ENCODE measurements at regions not wholly inside any gene's neighbourhood (a gene's known extent, or its start where the extent isn't known, plus 50 kb on each side); places are given as distances from the start of the nearest gene placed in this dataset.

GRCh38 chr4:95957759-95958158 lies 117.9 kb downstream of the PDHA2 start:
- TF ChIP-seq, protein P1, sequence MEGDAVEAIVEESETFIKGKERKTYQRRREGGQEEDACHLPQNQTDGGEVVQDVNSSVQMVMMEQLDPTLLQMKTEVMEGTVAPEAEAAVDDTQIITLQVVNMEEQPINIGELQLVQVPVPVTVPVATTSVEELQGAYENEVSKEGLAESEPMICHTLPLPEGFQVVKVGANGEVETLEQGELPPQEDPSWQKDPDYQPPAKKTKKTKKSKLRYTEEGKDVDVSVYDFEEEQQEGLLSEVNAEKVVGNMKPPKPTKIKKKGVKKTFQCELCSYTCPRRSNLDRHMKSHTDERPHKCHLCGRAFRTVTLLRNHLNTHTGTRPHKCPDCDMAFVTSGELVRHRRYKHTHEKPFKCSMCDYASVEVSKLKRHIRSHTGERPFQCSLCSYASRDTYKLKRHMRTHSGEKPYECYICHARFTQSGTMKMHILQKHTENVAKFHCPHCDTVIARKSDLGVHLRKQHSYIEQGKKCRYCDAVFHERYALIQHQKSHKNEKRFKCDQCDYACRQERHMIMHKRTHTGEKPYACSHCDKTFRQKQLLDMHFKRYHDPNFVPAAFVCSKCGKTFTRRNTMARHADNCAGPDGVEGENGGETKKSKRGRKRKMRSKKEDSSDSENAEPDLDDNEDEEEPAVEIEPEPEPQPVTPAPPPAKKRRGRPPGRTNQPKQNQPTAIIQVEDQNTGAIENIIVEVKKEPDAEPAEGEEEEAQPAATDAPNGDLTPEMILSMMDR (IDR thresholded peaks at IDR 0.05) = no peak
- no peak for TF ChIP-seq POLR2A (IDR thresholded peaks at IDR 0.05)

Data from body of pancreas (tissue), 4 donors.